Spleen (tissue), 11 donors: ENCODE measurements at regions not wholly inside any gene's neighbourhood (a gene's known extent, or its start where the extent isn't known, plus 50 kb on each side); places are given as distances from the start of the nearest gene placed in this dataset.

Source experiments
- DNase-seq: peaks from one replicate; pipeline ENCODE4 v3.0.0-alpha.2; 2020
- H3K27ac ChIP-seq, 8 donors: fragments of 200-600 bp; sonication (generic) in 7 of 8; 1 replicate in 4 of 8; 2 replicates in 4 of 8; pipeline versions ENCODE4 v1.5.0 to v1.8.0; 2016 to 2021; ENCODE audit warnings: inconsistent platforms in 4 of 8, mild to moderate bottlenecking in 4 of 8, moderate library complexity in 1 of 8
- H3K27me3 ChIP-seq, 7 donors: fragments of 200-600 bp; sonication (generic) in 6 of 7; replicated peaks in 1 of 7; 1 replicate in 4 of 7; 2 replicates in 3 of 7; pipeline versions ENCODE4 v1.5.0 to v1.8.0; 2016 to 2021; ENCODE audit warnings: inconsistent platforms in 3 of 7, mild to moderate bottlenecking in 1 of 7
- H3K36me3 ChIP-seq, 6 donors: fragments of 200-600 bp; sonication (generic) in 5 of 6; 1 replicate in 4 of 6; 2 replicates in 2 of 6; pipeline versions ENCODE4 v1.5.0 to v1.8.0; 2016 to 2021; ENCODE audit warnings: inconsistent platforms in 2 of 6
- H3K4me1 ChIP-seq, 6 donors: fragments of 200-600 bp; sonication (generic) in 5 of 6; 1 replicate in 3 of 6; 2 replicates in 3 of 6; pipeline versions ENCODE4 v1.5.0 to v1.8.0; 2016 to 2021; ENCODE audit warnings: inconsistent platforms in 3 of 6
- H3K4me3 ChIP-seq, 8 donors: fragments of 200-600 bp; sonication (generic) in 7 of 8; 1 replicate in 4 of 8; 2 replicates in 4 of 8; pipeline versions ENCODE4 v1.5.0 to v1.8.0; 2016 to 2021; ENCODE audit warnings: inconsistent platforms in 4 of 8, mild to moderate bottlenecking in 4 of 8, moderate library complexity in 2 of 8
- H3K9me3 ChIP-seq, 8 donors: fragments of 200-600 bp; sonication (generic) in 7 of 8; 1 replicate in 4 of 8; 2 replicates in 4 of 8; pipeline versions ENCODE4 v1.5.0 to v1.8.0; 2016 to 2021; ENCODE audit warnings: inconsistent platforms in 4 of 8
- POLR2A ChIP-seq, 3 donors: fragments of 450-650 bp; IDR thresholded peaks; one replicate each; pipeline ENCODE4 v1.5.1; 2017; ENCODE audit warnings: antibody characterized with exemption in 3 of 3, mild to moderate bottlenecking in 1 of 3
- POLR2AphosphoS5 ChIP-seq, 3 donors: sonication (generic); formaldehyde crosslinking; IDR thresholded peaks; one replicate each; pipeline ENCODE4 v1.5.1; 2017; ENCODE audit warnings: antibody characterized with exemption in 3 of 3
- WGBS, 5 donors: extraction: QIAGEN DNeasy Blood & Tissue Kit in 3 of 5; methylation state at CpG; one replicate each; pipeline versions ENCODE4 v1.1.5 to v1.1.7; 2013 to 2018; 5-methylcytosine and 5-hydroxymethylcytosine counted together
- intact Hi-C: fragments of 100-400 bp; cut with DNase I; formaldehyde crosslinking; loops from one replicate; pipeline ENCODE4 v1.15.0; 2023; ENCODE audit warnings: low total_unique reads
- TF ChIP-seq, protein P1 (sequence below), 11 experiments: fragments of 200-600 bp in 7 of 11; fragments of 450-650 bp in 4 of 11; sonication (generic) in 4 of 11; IDR thresholded peaks in 8 of 11; conservative IDR thresholded peaks in 3 of 11; 1 replicate in 7 of 11; 2 replicates in 4 of 11; pipeline versions ENCODE4 v1.4.0 to v1.8.0; 2016 to 2021; ENCODE audit warnings: antibody characterized with exemption in 11 of 11, inconsistent platforms in 4 of 11, mild to moderate bottlenecking in 1 of 11
- donor health status: healthy with polysubstance abuse.
- donor health status: DM: no; HTN: no; CAD: no; lungs with moderate emphysema.
- donor health status: DM: no; HTN: no; CAD: no.
- donor health status: Bipolar disorder and iron deficiency.
- donor health status: healthy.
- donor health status: DM: no; HTN: no; CAD: no.
- donor health status: DM: yes; HTN: yes; CAD: no.

- TF ChIP-seq, protein P1, sequence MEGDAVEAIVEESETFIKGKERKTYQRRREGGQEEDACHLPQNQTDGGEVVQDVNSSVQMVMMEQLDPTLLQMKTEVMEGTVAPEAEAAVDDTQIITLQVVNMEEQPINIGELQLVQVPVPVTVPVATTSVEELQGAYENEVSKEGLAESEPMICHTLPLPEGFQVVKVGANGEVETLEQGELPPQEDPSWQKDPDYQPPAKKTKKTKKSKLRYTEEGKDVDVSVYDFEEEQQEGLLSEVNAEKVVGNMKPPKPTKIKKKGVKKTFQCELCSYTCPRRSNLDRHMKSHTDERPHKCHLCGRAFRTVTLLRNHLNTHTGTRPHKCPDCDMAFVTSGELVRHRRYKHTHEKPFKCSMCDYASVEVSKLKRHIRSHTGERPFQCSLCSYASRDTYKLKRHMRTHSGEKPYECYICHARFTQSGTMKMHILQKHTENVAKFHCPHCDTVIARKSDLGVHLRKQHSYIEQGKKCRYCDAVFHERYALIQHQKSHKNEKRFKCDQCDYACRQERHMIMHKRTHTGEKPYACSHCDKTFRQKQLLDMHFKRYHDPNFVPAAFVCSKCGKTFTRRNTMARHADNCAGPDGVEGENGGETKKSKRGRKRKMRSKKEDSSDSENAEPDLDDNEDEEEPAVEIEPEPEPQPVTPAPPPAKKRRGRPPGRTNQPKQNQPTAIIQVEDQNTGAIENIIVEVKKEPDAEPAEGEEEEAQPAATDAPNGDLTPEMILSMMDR (IDR thresholded peaks at IDR 0.05 in 8 of 11, conservative IDR thresholded peaks at IDR 0.05 in 3 of 11) = no peak
- TF ChIP-seq POLR2AphosphoS5 (IDR thresholded peaks at IDR 0.05) (no peak), POLR2A (IDR thresholded peaks at IDR 0.05) (no peak)
- H3K36me3 ChIP-seq = no peaks in the 10 kb centered on the region
- H3K4me3 ChIP-seq = no peak overlapping the region
- intact Hi-C loops = no loop called here
- H3K27ac ChIP-seq = no peak overlapping the region
- no peak for DNase-seq
- no peaks in the 10 kb centered on the region for H3K4me1 ChIP-seq
- 73 to 94% (median 88%) methylated on average over 1 of the region's 1 CpG for WGBS, 5 donors
- H3K9me3 ChIP-seq = peaks cover 0 to 59% (median 47%) of the 10 kb centered on the region in 8 donors
- no peaks in the 10 kb centered on the region for H3K27me3 ChIP-seq
Observed at GRCh38 chr10:75314570-75314969, 78.8 kb upstream of the COMTD1 start.

DNA sequence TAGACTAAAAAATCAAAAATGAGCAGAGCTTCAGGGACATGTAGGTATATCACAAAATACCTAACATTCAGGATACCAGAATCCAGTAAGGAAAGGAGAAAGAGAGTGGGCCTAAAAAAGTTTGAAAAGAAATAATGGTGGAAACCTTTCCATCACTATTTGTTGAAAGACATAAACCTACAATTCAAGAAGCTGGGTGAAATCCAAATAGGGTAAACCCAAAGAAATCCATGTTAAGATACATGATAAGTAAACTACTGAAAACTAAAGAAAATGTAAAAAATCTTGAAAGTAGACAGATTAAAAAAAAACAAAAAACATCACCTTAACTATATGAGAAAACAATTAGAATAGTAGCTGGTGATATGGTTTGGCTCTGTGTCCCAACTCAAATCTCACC lies 76.7 kb upstream of the COMTD1 start:
- intact Hi-C loops = no loop called here
- H3K36me3 ChIP-seq = no peaks in the 10 kb centered on the region
- no peaks in the 10 kb centered on the region for H3K27me3 ChIP-seq
- no peak for DNase-seq
- H3K4me1 ChIP-seq = no peaks in the 10 kb centered on the region
- TF ChIP-seq POLR2A (IDR thresholded peaks at IDR 0.05) = no peak
- no peak for TF ChIP-seq POLR2AphosphoS5 (IDR thresholded peaks at IDR 0.05)
- TF ChIP-seq, protein P1 (IDR thresholded peaks at IDR 0.05 in 8 of 11, conservative IDR thresholded peaks at IDR 0.05 in 3 of 11) = no peak
- peaks cover 0 to 39% (median 33%) of the 10 kb centered on the region in 8 donors for H3K9me3 ChIP-seq
- H3K4me3 ChIP-seq = no peak overlapping the region
- H3K27ac ChIP-seq = no peak overlapping the region

DNA sequence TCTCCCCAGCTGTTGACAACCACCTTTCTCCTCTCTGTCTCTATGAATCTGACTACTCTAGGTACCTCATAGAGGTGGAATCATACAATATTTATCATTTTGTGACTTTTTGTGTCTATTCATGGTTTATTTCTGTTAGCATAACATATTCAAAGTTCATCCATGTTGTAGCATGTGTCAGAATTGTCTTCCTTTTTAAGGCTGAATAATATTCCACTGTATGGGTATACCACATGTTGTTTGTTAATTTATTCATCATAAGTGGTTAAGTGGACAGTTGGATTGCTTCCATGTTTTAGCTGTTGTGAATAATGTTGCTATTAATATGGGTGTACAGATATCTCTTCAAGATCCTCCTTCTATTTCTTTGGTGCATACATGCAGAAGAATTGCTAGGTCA lies 69.9 kb upstream of the COMTD1 start:
- no peaks in the 10 kb centered on the region for H3K27me3 ChIP-seq
- H3K27ac ChIP-seq = no peak overlapping the region
- no peaks in the 10 kb centered on the region for H3K36me3 ChIP-seq
- DNase-seq = no peak
- H3K4me1 ChIP-seq = no peaks in the 10 kb centered on the region
- H3K4me3 ChIP-seq = no peak overlapping the region
- intact Hi-C loops = no loop called here
- TF ChIP-seq, protein P1 (IDR thresholded peaks at IDR 0.05 in 8 of 11, conservative IDR thresholded peaks at IDR 0.05 in 3 of 11) = no peak
- TF ChIP-seq POLR2AphosphoS5 (IDR thresholded peaks at IDR 0.05) = no peak
- TF ChIP-seq POLR2A (IDR thresholded peaks at IDR 0.05) = no peak
- H3K9me3 ChIP-seq = peaks cover 0 to 21% (median 8%) of the 10 kb centered on the region in 8 donors

GRCh38 chr10:75304741-75305390 lies 69.1 kb upstream of the COMTD1 start:
- Histone ChIP-seq H3K27me3 (no peaks in the 10 kb centered on the region), H3K9me3 (peaks cover 0 to 21% (median 8%) of the 10 kb centered on the region in 8 donors), H3K27ac (no peak overlapping the region), H3K36me3 (no peaks in the 10 kb centered on the region), H3K4me1 (no peaks in the 10 kb centered on the region), H3K4me3 (no peak overlapping the region)
- intact Hi-C loops = no loop called here
- no peak for DNase-seq
- TF ChIP-seq POLR2A (IDR thresholded peaks at IDR 0.05) = no peak
- TF ChIP-seq, protein P1 (IDR thresholded peaks at IDR 0.05 in 8 of 11, conservative IDR thresholded peaks at IDR 0.05 in 3 of 11) = no peak
- TF ChIP-seq POLR2AphosphoS5 (IDR thresholded peaks at IDR 0.05) = no peak
- 92 to 98% (median 95%) methylated on average over 2 of the region's 2 CpGs for WGBS, 5 donors
